ENCODE measurements at regions not wholly inside any gene's neighbourhood (a gene's known extent, or its start where the extent isn't known, plus 50 kb on each side); places are given as distances from the start of the nearest gene placed in this dataset.

DNA sequence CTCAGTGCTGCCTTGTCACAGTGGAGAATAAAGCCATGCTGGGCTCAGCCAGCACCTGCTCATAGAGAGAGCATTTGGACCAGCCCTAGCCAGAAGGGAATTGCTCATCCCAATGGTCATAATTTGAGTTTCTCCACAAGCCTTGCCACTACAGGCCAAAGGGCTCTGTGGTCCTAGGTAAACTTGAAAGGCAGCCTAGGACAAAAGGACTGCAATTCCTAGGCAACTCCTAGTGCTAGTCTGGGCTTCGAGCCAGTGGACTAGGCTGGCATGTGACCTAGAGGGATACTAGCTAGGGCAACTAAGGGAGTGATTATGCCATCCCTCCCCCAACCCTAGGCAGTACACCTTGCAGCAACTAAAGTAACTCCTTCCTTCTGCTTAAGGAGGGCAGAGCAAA is 516.2 kb downstream of the BCKDHB start:
- TF ChIP-seq, protein P1, sequence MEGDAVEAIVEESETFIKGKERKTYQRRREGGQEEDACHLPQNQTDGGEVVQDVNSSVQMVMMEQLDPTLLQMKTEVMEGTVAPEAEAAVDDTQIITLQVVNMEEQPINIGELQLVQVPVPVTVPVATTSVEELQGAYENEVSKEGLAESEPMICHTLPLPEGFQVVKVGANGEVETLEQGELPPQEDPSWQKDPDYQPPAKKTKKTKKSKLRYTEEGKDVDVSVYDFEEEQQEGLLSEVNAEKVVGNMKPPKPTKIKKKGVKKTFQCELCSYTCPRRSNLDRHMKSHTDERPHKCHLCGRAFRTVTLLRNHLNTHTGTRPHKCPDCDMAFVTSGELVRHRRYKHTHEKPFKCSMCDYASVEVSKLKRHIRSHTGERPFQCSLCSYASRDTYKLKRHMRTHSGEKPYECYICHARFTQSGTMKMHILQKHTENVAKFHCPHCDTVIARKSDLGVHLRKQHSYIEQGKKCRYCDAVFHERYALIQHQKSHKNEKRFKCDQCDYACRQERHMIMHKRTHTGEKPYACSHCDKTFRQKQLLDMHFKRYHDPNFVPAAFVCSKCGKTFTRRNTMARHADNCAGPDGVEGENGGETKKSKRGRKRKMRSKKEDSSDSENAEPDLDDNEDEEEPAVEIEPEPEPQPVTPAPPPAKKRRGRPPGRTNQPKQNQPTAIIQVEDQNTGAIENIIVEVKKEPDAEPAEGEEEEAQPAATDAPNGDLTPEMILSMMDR (IDR thresholded peaks at IDR 0.05; ENCODE audit: low read depth, low read length): no peak
- TF ChIP-seq EZH2phosphoT487 (IDR thresholded peaks at IDR 0.05; ENCODE audit: low read depth): no peak
